Parathyroid adenoma (tissue), 2 donors: ENCODE measurements at regions not wholly inside any gene's neighbourhood (a gene's known extent, or its start where the extent isn't known, plus 50 kb on each side); places are given as distances from the start of the nearest gene placed in this dataset.

ENCODE experiments used
- H2AFZ ChIP-seq: fragments of 300-600 bp; sonication (generic); one replicate; pipeline ENCODE4 v1.7.0; 2017; ENCODE audit warnings: antibody characterized with exemption, mild to moderate bottlenecking
- H3K27ac ChIP-seq: fragments of 300-600 bp; sonication (generic); one replicate; pipeline ENCODE4 v1.7.0; 2017
- H3K27me3 ChIP-seq: fragments of 300-600 bp; sonication (generic); one replicate; pipeline ENCODE4 v1.7.0; 2017; ENCODE audit warnings: low read length; ENCODE audit not compliant: control insufficient read depth, insufficient read depth
- H3K36me3 ChIP-seq: fragments of 300-600 bp; sonication (generic); one replicate; pipeline ENCODE4 v1.7.0; 2017; ENCODE audit warnings: low read length; ENCODE audit not compliant: control insufficient read depth, insufficient read depth
- H3K4me1 ChIP-seq: fragments of 300-600 bp; sonication (generic); one replicate; pipeline ENCODE4 v1.7.0; 2017; ENCODE audit warnings: control low read depth
- H3K4me2 ChIP-seq: fragments of 300-600 bp; sonication (generic); one replicate; pipeline ENCODE4 v1.7.0; 2017; ENCODE audit warnings: low read length
- H3K4me3 ChIP-seq: fragments of 300-600 bp; sonication (generic); one replicate; pipeline ENCODE4 v1.7.0; 2017; ENCODE audit warnings: low read depth, low read length
- H3K79me2 ChIP-seq: fragments of 300-600 bp; sonication (generic); one replicate; pipeline ENCODE4 v1.7.0; 2017; ENCODE audit warnings: control low read depth
- H3K9ac ChIP-seq: fragments of 300-600 bp; sonication (generic); one replicate; pipeline ENCODE4 v1.7.0; 2017; ENCODE audit warnings: mild to moderate bottlenecking
- H3K9me3 ChIP-seq: fragments of 300-600 bp; sonication (generic); one replicate; pipeline ENCODE4 v1.7.0; 2017; ENCODE audit warnings: low read length; ENCODE audit not compliant: control insufficient read depth
- CTCF ChIP-seq: fragments of 300-600 bp; sonication (generic); IDR thresholded peaks from one replicate; pipeline ENCODE4 v1.7.0; 2017; ENCODE audit warnings: antibody characterized with exemption, mild to moderate bottlenecking
- donor health status: primary hyperparathyroidism.

DNA sequence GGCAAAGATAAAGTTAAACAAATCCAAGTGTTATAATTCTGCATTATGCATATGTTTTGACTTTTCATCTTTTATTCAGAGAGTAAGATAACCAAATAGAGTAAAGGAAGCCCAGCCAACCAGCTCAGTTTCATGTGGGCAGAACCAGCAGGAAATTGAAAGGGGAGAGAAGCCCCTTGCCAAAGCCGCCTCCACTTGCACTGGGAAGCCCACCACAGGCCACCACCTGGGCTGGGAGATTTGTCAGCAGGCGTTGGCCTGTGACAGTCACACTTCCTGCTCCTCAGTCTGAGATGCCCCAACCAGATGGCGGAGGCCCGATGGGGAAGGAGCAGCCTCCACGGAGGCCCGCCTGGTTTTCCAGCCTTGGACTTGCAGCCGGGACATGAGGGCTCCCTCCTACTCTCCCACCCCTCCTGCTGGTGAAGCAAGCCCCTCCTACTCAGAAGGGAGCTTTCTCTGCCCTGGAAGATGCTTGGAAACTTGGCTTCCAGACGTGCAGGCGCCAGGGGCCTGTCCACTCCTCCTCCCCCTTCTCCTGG lies 166.8 kb upstream of the SULF2 start:
- Histone ChIP-seq H3K79me2 (no peaks in the 10 kb centered on the region), H3K27me3 (no peaks in the 10 kb centered on the region), H2AFZ (no peak overlapping the region), H3K27ac (no peak overlapping the region), H3K4me3 (no peak overlapping the region), H3K4me2 (no peak overlapping the region), H3K9ac (no peak overlapping the region), H3K4me1 (no peaks in the 10 kb centered on the region), H3K36me3 (no peaks in the 10 kb centered on the region), H3K9me3 (no peaks in the 10 kb centered on the region)
- no peak for TF ChIP-seq CTCF

DNA sequence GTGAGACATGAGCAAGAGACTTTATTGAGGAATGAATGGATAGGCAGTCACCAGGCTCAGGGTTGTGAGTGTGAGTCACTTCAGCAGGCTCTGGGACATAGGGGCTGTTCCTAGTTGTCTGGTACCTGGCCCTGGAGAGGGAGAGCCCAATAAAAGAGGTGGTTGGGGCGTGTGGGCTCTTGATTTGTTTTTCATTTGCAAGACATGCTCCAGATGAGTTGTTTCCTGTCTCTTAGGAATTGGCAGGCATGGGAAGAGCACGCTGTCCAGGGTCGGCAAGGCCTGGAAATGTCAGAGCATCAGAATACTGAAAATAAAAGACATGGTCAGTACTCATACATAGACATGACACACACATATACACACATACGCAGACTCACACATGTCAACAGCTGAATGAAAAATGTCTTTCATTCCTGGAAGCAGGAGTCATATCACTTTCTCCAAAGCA lies 166.3 kb upstream of the SULF2 start:
- Histone ChIP-seq H3K79me2 (no peaks in the 10 kb centered on the region), H3K4me2 (no peak overlapping the region), H3K9me3 (no peaks in the 10 kb centered on the region), H3K9ac (no peak overlapping the region), H3K4me3 (no peak overlapping the region), H3K4me1 (no peaks in the 10 kb centered on the region), H2AFZ (no peak overlapping the region), H3K27me3 (no peaks in the 10 kb centered on the region), H3K36me3 (no peaks in the 10 kb centered on the region), H3K27ac (no peak overlapping the region)
- no peak for TF ChIP-seq CTCF

GRCh38 chr20:47950913-47951283 lies 165.6 kb upstream of the SULF2 start:
- Histone ChIP-seq H3K27ac (no peak overlapping the region), H3K4me2 (no peak overlapping the region), H3K36me3 (no peaks in the 10 kb centered on the region), H3K9ac (no peak overlapping the region), H3K4me1 (no peaks in the 10 kb centered on the region), H3K27me3 (no peaks in the 10 kb centered on the region), H3K9me3 (no peaks in the 10 kb centered on the region), H3K4me3 (no peak overlapping the region), H3K79me2 (no peaks in the 10 kb centered on the region), H2AFZ (no peak overlapping the region)
- TF ChIP-seq CTCF: no peak

DNA sequence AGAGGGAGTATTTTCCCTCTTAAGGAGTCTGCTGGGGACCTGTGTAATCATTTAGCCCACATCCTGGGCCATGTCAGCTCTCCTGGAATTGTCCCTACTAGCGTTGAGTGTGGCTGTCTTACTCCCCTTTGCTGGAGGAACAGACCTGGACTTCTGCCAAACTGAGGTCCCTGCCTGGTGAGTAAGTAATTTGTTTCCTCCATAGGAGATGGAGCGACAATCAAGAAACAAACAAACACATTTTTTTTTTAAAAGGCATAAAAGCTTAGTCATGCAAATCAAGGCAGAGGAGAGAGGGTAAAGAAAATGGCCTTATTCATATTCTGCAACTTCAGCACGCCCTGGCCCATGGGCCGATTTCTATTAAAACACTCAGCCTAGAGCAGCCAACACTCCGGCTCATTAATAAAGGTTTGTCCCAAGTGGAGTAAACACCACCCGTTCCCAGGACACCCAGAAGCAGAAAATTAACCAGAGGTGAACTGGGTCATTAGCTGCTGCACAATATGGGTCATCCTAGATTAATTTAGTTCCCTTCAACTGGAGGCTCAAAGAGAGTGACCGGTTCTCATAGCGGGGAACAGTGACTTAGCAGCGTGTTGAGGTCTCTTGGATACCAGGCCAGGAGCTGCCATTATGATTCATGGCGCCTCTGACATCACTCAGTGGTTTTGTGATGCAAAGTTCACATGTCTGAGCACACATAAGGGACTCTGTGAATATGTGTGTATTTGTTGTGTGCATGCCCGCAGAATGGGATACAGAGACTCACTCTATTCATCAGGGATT lies 165.0 kb upstream of the SULF2 start:
- no peaks in the 10 kb centered on the region for H3K9me3 ChIP-seq
- no peaks in the 10 kb centered on the region for H3K27me3 ChIP-seq
- H3K4me2 ChIP-seq: no peak overlapping the region
- no peaks in the 10 kb centered on the region for H3K36me3 ChIP-seq
- no peak overlapping the region for H3K9ac ChIP-seq
- TF ChIP-seq CTCF: no peak
- no peaks in the 10 kb centered on the region for H3K4me1 ChIP-seq
- H3K4me3 ChIP-seq: no peak overlapping the region
- no peaks in the 10 kb centered on the region for H3K79me2 ChIP-seq
- no peak overlapping the region for H3K27ac ChIP-seq
- no peak overlapping the region for H2AFZ ChIP-seq

GRCh38 chr20:47949230-47949629 lies 163.9 kb upstream of the SULF2 start:
- no peak overlapping the region for H3K4me2 ChIP-seq
- H3K4me1 ChIP-seq: no peaks in the 10 kb centered on the region
- H3K4me3 ChIP-seq: no peak overlapping the region
- H3K27ac ChIP-seq: no peak overlapping the region
- no peak overlapping the region for H2AFZ ChIP-seq
- H3K36me3 ChIP-seq: no peaks in the 10 kb centered on the region
- H3K9ac ChIP-seq: no peak overlapping the region
- H3K27me3 ChIP-seq: no peaks in the 10 kb centered on the region
- H3K9me3 ChIP-seq: no peaks in the 10 kb centered on the region
- H3K79me2 ChIP-seq: no peaks in the 10 kb centered on the region
- no peak for TF ChIP-seq CTCF
